ENCODE measurements at regions not wholly inside any gene's neighbourhood (a gene's known extent, or its start where the extent isn't known, plus 50 kb on each side); places are given as distances from the start of the nearest gene placed in this dataset.

GRCh38 chr10:28993056-28993455 lies 295.8 kb upstream of the LYZL1 start:
- TF ChIP-seq CTCF (conservative IDR thresholded peaks at IDR 0.05), result no peak
- TF ChIP-seq ZFX (IDR thresholded peaks at IDR 0.05), result no peak
